ENCODE measurements at regions not wholly inside any gene's neighbourhood (a gene's known extent, or its start where the extent isn't known, plus 50 kb on each side); places are given as distances from the start of the nearest gene placed in this dataset.

GRCh38 chr5:15056988-15057592 lies 185.5 kb upstream of the ANKH start:
- Histone ChIP-seq H2AFZ (ENCODE audit: low read length) (no peak overlapping the region), H2BK120ac (ENCODE audit: low read depth, low read length) (no peak overlapping the region), H2BK5ac (ENCODE audit: low read length) (no peak overlapping the region)

GRCh38 chr5:15044521-15044920 lies 172.9 kb upstream of the ANKH start:
- Histone ChIP-seq H3K27ac (replicated peaks; ENCODE audit: low read length) (no peak overlapping the region), H3K23ac (ENCODE audit: low read depth, low read length, poor library complexity) (no peak overlapping the region), H4K91ac (ENCODE audit: low read depth, low read length, poor library complexity) (no peak overlapping the region), H3K79me1 (ENCODE audit: low read depth, low read length) (no peaks in the 10 kb centered on the region), H3K4ac (ENCODE audit: low read length) (no peak overlapping the region), H2BK120ac (ENCODE audit: low read depth, low read length) (no peak overlapping the region), H3K4me1 (ENCODE audit: control insufficient read depth in 2 of 2, insufficient read depth in 1 of 2, low read depth in 1 of 2, low read length in 2 of 2) (no peaks in the 10 kb centered on the region), H2BK15ac (ENCODE audit: low read length) (no peak overlapping the region), H4K8ac (ENCODE audit: low read depth, low read length) (no peak overlapping the region), H3K9me3 (replicated peaks in 1 of 2; ENCODE audit: control insufficient read depth in 2 of 2, insufficient read depth in 1 of 2, low read depth in 1 of 2, low read length in 2 of 2) (no peaks in the 10 kb centered on the region), H3K27me3 (ENCODE audit: control insufficient read depth in 3 of 3, insufficient read depth in 3 of 3, low read depth in 1 of 3, low read length in 3 of 3) (no peaks in the 10 kb centered on the region), H2BK5ac (ENCODE audit: low read length) (no peak overlapping the region), H2BK12ac (ENCODE audit: low read length) (no peak overlapping the region), H3K4me2 (ENCODE audit: insufficient read depth, low read length, poor library complexity, severe bottlenecking) (no peak overlapping the region), H2AFZ (ENCODE audit: low read length) (no peak overlapping the region), H3K36me3 (replicated peaks in 1 of 2; ENCODE audit: control insufficient read depth in 2 of 2, insufficient read depth in 2 of 2, low read length in 2 of 2) (no peaks in the 10 kb centered on the region), H3K9ac (ENCODE audit: low read depth, low read length, poor library complexity) (no peak overlapping the region), H2AK5ac (ENCODE audit: low read depth, low read length) (no peak overlapping the region), H3K14ac (ENCODE audit: low read length) (no peak overlapping the region), H3K18ac (ENCODE audit: low read length) (no peak overlapping the region), H3K4me3 (ENCODE audit: low read length in 2 of 2) (no peak overlapping the region)
- no CpG with 5 or more reads among the region's 3 CpGs for WGBS, 2 donors (ENCODE audit: extremely low coverage in 2 of 2, insufficient read length in 2 of 2, insufficient replicate concordance in 1 of 2)
- DNase-seq (ENCODE audit: low spot score): no peak

More at GRCh38 chr5:15056988-15057592, 185.5 kb upstream of the ANKH start:
- H3K27me3 ChIP-seq (ENCODE audit: control insufficient read depth in 3 of 3, insufficient read depth in 3 of 3, low read depth in 1 of 3, low read length in 3 of 3): no peaks in the 10 kb centered on the region
- H3K9me3 ChIP-seq (replicated peaks in 1 of 2; ENCODE audit: control insufficient read depth in 2 of 2, insufficient read depth in 1 of 2, low read depth in 1 of 2, low read length in 2 of 2): peaks cover 0 to 2% of the 10 kb centered on the region in 2 donors
- no peak overlapping the region for H3K4me2 ChIP-seq (ENCODE audit: insufficient read depth, low read length, poor library complexity, severe bottlenecking)
- WGBS, 2 donors (ENCODE audit: extremely low coverage in 2 of 2, insufficient read length in 2 of 2, insufficient replicate concordance in 1 of 2): no CpG with 5 or more reads among the region's 6 CpGs
- H4K8ac ChIP-seq (ENCODE audit: low read depth, low read length): no peak overlapping the region
- no peak overlapping the region for H4K91ac ChIP-seq (ENCODE audit: low read depth, low read length, poor library complexity)
- no peaks in the 10 kb centered on the region for H3K79me1 ChIP-seq (ENCODE audit: low read depth, low read length)
- DNase-seq (ENCODE audit: low spot score): no peak
- H3K4me1 ChIP-seq (ENCODE audit: control insufficient read depth in 2 of 2, insufficient read depth in 1 of 2, low read depth in 1 of 2, low read length in 2 of 2): no peaks in the 10 kb centered on the region
- no peak overlapping the region for H3K4ac ChIP-seq (ENCODE audit: low read length)
- H3K18ac ChIP-seq (ENCODE audit: low read length): peak overlapping the region; percentile 25
- no peaks in the 10 kb centered on the region for H3K36me3 ChIP-seq (replicated peaks in 1 of 2; ENCODE audit: control insufficient read depth in 2 of 2, insufficient read depth in 2 of 2, low read length in 2 of 2)
- no peak overlapping the region for H2AK5ac ChIP-seq (ENCODE audit: low read depth, low read length)
- no peak overlapping the region for H3K27ac ChIP-seq (replicated peaks; ENCODE audit: low read length)
- H2BK15ac ChIP-seq (ENCODE audit: low read length): no peak overlapping the region
- no peak overlapping the region for H3K23ac ChIP-seq (ENCODE audit: low read depth, low read length, poor library complexity)
- H3K9ac ChIP-seq (ENCODE audit: low read depth, low read length, poor library complexity): no peak overlapping the region
- no peak overlapping the region for H2BK12ac ChIP-seq (ENCODE audit: low read length)
- no peak overlapping the region for H3K14ac ChIP-seq (ENCODE audit: low read length)
- H3K4me3 ChIP-seq (ENCODE audit: low read length in 2 of 2): no peak overlapping the region

GRCh38 chr5:15037247-15037908 lies 165.8 kb upstream of the ANKH start:
- no peaks in the 10 kb centered on the region for H3K36me3 ChIP-seq (replicated peaks in 1 of 2; ENCODE audit: control insufficient read depth in 2 of 2, insufficient read depth in 2 of 2, low read length in 2 of 2)
- H2AK5ac ChIP-seq (ENCODE audit: low read depth, low read length): no peak overlapping the region
- H3K9me3 ChIP-seq (replicated peaks in 1 of 2; ENCODE audit: control insufficient read depth in 2 of 2, insufficient read depth in 1 of 2, low read depth in 1 of 2, low read length in 2 of 2): peaks cover 0 to 3% of the 10 kb centered on the region in 2 donors
- no CpG with 5 or more reads among the region's 4 CpGs for WGBS, 2 donors (ENCODE audit: extremely low coverage in 2 of 2, insufficient read length in 2 of 2, insufficient replicate concordance in 1 of 2)
- H3K23ac ChIP-seq (ENCODE audit: low read depth, low read length, poor library complexity): no peak overlapping the region
- H3K27ac ChIP-seq (replicated peaks; ENCODE audit: low read length): no peak overlapping the region
- H3K79me1 ChIP-seq (ENCODE audit: low read depth, low read length): peaks cover 2% of the 10 kb centered on the region
- DNase-seq (ENCODE audit: low spot score): no peak
- no peak overlapping the region for H3K9ac ChIP-seq (ENCODE audit: low read depth, low read length, poor library complexity)
- H3K4me1 ChIP-seq (ENCODE audit: control insufficient read depth in 2 of 2, insufficient read depth in 1 of 2, low read depth in 1 of 2, low read length in 2 of 2): no peaks in the 10 kb centered on the region
- no peak overlapping the region for H3K4me2 ChIP-seq (ENCODE audit: insufficient read depth, low read length, poor library complexity, severe bottlenecking)
- H3K27me3 ChIP-seq (ENCODE audit: control insufficient read depth in 3 of 3, insufficient read depth in 3 of 3, low read depth in 1 of 3, low read length in 3 of 3): no peaks in the 10 kb centered on the region
- H4K8ac ChIP-seq (ENCODE audit: low read depth, low read length): no peak overlapping the region
- H4K91ac ChIP-seq (ENCODE audit: low read depth, low read length, poor library complexity): no peak overlapping the region
- H3K14ac ChIP-seq (ENCODE audit: low read length): no peak overlapping the region
- H2BK5ac ChIP-seq (ENCODE audit: low read length): no peak overlapping the region
- no peak overlapping the region for H2BK120ac ChIP-seq (ENCODE audit: low read depth, low read length)
- H2BK15ac ChIP-seq (ENCODE audit: low read length): no peak overlapping the region
- no peak overlapping the region for H3K18ac ChIP-seq (ENCODE audit: low read length)
- no peak overlapping the region for H2AFZ ChIP-seq (ENCODE audit: low read length)
- H3K4me3 ChIP-seq (ENCODE audit: low read length in 2 of 2): no peak overlapping the region
- no peak overlapping the region for H2BK12ac ChIP-seq (ENCODE audit: low read length)
- no peak overlapping the region for H3K4ac ChIP-seq (ENCODE audit: low read length)

- no peaks in the 10 kb centered on the region for H3K36me3 ChIP-seq (replicated peaks in 1 of 2; ENCODE audit: control insufficient read depth in 2 of 2, insufficient read depth in 2 of 2, low read length in 2 of 2)
- H2BK120ac ChIP-seq (ENCODE audit: low read depth, low read length): no peak overlapping the region
- no peak overlapping the region for H3K4ac ChIP-seq (ENCODE audit: low read length)
- H4K91ac ChIP-seq (ENCODE audit: low read depth, low read length, poor library complexity): no peak overlapping the region
- H2BK5ac ChIP-seq (ENCODE audit: low read length): no peak overlapping the region
- no peak overlapping the region for H2AFZ ChIP-seq (ENCODE audit: low read length)
- WGBS, 2 donors (ENCODE audit: extremely low coverage in 2 of 2, insufficient read length in 2 of 2, insufficient replicate concordance in 1 of 2): no CpG with 5 or more reads among the region's 5 CpGs
- no peaks in the 10 kb centered on the region for H3K4me1 ChIP-seq (ENCODE audit: control insufficient read depth in 2 of 2, insufficient read depth in 1 of 2, low read depth in 1 of 2, low read length in 2 of 2)
- no peak overlapping the region for H3K27ac ChIP-seq (replicated peaks; ENCODE audit: low read length)
- H3K18ac ChIP-seq (ENCODE audit: low read length): no peak overlapping the region
- H3K9me3 ChIP-seq (replicated peaks in 1 of 2; ENCODE audit: control insufficient read depth in 2 of 2, insufficient read depth in 1 of 2, low read depth in 1 of 2, low read length in 2 of 2): peaks cover 0 to 3% of the 10 kb centered on the region in 2 donors
- no peak for DNase-seq (ENCODE audit: low spot score)
- no peak overlapping the region for H3K4me2 ChIP-seq (ENCODE audit: insufficient read depth, low read length, poor library complexity, severe bottlenecking)
- no peak overlapping the region for H3K23ac ChIP-seq (ENCODE audit: low read depth, low read length, poor library complexity)
- H3K4me3 ChIP-seq (ENCODE audit: low read length in 2 of 2): no peak overlapping the region
- no peak overlapping the region for H2AK5ac ChIP-seq (ENCODE audit: low read depth, low read length)
- no peak overlapping the region for H2BK12ac ChIP-seq (ENCODE audit: low read length)
- no peaks in the 10 kb centered on the region for H3K27me3 ChIP-seq (ENCODE audit: control insufficient read depth in 3 of 3, insufficient read depth in 3 of 3, low read depth in 1 of 3, low read length in 3 of 3)
- no peak overlapping the region for H4K8ac ChIP-seq (ENCODE audit: low read depth, low read length)
- no peak overlapping the region for H3K14ac ChIP-seq (ENCODE audit: low read length)
- H3K79me1 ChIP-seq (ENCODE audit: low read depth, low read length): peaks cover 2% of the 10 kb centered on the region
- no peak overlapping the region for H2BK15ac ChIP-seq (ENCODE audit: low read length)
- no peak overlapping the region for H3K9ac ChIP-seq (ENCODE audit: low read depth, low read length, poor library complexity)
These were observed 162.8 kb upstream of the ANKH start for GRCh38 chr5:15034379-15034778.

Data from neuronal stem cell (in vitro differentiated cells).